ENCODE measurements at regions not wholly inside any gene's neighbourhood (a gene's known extent, or its start where the extent isn't known, plus 50 kb on each side); places are given as distances from the start of the nearest gene placed in this dataset.

- no peak for DNase-seq
Observed at GRCh38 chr11:91742155-91742554, 482.5 kb upstream of the FAT3 start.

DNA sequence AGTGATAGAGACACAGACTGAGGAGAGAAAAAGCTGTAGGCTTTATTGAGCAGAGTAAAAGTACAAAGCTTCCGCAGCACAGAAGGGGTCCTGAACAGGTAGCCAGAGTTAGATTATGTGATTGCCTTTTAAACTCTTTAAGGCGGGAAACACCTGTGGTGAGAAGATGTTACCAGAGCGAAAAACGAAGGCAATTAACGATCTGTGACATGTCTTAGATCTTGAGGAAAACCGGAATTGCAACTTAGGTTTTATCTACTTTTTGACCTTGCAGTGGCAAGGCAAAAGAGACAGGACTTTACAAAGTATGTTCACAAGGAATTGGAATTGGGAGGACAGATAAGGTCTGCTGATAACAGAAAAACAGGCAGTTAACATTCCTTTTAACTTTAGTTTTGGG lies 493.6 kb upstream of the FAT3 start:
- DNase-seq, result no peak

GRCh38 chr11:91730620-91731019 lies 494.0 kb upstream of the FAT3 start:
- DNase-seq, result no peak

GRCh38 chr11:91730057-91730456 lies 494.6 kb upstream of the FAT3 start:
- DNase-seq, result no peak

DNA sequence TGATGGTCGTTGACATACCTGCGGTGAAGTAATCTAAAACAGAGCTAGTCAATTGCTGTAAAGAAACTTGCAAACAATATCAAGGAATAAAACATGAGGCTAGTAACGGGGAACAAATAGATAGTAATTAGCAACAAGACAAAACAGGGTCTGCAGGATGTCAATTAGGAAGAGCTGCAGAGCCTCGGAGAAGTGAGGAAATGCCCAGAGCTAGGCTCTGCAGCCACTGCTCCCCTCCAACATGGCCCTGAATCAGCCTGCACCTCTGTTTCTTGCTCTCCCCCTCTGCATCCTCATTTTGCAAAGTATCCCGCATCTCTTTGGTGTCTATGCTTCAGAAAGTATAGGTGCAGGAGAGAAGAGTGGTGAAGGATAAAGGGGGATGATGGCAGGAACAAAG lies 507.4 kb upstream of the FAT3 start:
- no peak for DNase-seq

DNA sequence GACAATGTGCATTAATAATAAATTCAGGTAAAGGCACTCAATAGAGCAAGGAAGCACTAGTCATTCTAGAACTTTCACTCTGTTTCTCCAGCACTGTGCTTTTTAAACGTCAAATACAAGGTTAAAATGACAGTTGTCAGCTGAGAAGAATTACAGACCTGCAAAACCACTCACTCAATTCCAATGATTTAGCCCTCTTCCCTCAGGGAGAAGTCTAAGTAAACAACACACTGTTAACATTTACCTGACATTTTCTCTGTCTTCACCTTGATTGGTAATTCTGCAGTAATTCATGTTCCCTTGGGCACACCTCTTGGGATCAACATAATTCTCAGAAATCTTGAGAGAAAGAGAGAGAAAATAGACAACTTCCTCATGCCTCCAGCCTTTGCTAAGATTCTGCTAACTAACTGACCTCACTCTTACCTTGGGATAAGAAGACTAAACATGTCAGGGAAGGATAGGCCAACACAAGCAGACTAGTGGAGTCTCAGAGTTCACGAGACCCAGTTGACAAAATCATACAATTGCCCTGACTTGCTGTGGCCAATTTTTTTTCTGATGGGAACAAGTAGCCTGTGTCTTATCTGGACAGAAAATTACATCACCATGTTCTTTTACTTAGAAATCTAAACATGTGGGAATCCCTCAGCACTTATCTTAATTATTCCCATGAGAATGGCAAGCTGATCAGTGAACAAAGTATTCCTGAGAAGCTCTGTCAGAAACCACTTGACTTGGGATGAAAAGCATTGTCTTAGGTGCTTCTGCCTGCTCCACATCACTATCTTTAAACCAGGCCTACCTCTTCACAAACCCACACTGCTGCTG lies 516.8 kb upstream of the FAT3 start:
- DNase-seq, result no peak

DNA sequence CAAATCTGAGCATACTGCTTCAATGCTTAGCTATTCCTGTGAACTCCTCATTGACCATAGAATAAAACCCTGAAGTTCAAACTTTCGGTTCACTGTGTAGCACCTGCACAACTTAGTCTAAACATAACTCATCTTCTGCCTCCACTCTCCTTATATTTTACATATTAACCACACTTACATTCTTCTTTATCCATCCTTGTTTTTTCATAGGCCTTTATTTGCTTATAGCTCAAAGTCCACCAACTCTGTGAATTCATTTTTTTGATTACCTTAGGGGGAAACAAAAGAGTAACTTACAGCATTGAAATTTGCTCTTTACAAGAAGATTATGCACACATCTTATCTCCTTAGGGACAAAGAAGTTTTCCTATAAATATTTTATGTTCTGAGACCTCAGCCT lies 521.6 kb upstream of the FAT3 start:
- no peak for DNase-seq

DNA sequence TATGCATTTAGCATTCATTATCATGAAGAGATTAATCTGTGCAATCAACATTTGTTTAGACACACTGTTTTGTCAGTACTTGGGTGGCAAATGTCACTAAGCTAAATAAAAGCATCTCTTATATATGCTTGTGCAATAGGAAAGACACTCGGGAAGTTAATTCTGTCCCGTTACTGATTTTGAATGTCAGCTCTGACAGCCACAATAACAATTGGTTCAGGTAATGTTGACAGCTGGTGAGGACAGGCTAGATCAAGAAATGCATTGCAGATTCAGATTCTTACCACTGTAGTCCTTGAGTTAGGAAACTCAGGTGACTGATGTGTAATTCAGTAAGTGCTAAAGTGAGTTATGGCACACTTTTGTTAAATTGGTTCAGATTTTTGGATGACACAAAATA lies 523.8 kb upstream of the FAT3 start:
- DNase-seq, result no peak

GRCh38 chr11:91698845-91699244 lies 525.8 kb upstream of the FAT3 start:
- DNase-seq, result no peak

GRCh38 chr11:91694331-91694730 lies 530.3 kb upstream of the FAT3 start:
- no peak for DNase-seq

DNA sequence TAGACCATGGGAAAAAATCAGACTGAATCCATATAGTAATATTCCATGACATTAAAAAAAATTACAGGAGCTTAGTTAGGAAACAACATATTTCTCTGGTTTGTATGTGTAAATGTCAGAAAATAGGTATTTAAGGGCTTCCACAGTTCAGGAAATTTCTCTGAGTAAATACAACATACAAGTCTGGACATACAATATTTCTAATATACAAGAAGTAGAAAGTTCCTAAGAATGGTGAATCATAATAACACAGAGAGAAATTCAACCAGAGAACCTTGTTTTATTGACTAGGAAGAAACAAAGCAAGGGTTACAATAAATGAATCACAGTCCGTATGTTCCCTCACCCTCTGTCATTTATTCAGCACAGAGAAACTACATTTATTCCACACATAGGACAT lies 532.7 kb upstream of the FAT3 start:
- no peak for DNase-seq

- no peak for DNase-seq
Observed at GRCh38 chr11:91688672-91689071, 535.9 kb upstream of the FAT3 start.

DNA sequence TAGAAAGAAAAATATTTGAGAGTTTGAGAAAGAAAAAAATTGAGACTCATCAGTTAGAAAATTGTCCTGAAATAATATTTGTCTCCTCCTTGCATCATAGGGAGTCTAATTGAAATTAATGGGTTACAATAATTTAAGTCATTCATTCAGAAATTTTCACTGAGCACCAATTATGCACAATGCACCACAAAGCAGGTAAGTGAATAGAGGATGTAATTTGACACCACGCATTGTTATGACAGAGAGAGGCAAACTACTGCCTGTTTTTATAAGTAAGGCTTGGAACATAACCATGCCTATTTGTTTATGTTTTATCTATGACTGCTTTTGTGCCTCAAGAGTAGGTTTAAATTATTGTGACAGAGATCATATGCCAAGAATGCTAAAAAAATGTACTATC lies 537.9 kb upstream of the FAT3 start:
- DNase-seq, result no peak

DNA sequence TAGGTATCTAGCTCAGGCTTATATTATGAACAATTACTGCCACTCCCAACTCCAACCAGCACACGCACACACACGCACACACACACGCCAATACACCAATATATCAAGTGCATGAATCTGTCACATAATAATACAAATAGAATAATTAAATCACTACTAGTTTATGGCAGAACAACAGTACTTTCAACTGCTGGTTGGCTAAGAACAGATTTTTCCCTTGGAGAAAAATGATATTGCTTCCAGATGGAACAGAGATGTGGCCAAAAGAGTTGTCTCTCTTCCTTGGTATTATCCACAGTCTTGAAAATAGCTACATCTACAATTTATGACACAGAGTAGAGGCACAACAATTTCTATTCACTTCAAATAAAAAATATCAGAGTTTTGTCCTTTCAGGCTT lies 538.3 kb upstream of the FAT3 start:
- DNase-seq, result no peak

DNA sequence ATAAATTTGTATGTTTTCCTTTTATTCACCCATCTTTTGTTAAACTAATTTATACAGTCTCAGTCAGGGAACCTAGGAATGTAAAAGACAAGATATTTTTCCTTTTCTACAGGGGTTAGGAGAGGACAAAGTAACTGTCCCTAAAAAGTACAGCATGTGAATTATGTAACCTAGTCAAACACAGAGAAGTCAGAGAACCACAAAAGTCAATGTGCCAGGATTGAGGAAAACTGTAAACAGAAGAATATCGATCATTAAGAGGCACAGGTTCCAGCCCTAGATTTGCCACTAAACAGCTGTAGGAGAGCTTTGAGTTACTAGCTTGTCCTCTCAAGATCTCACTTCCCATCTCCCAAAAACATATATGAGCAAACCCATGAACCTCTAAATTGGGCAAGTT lies 550.9 kb upstream of the FAT3 start:
- DNase-seq, result no peak

DNA sequence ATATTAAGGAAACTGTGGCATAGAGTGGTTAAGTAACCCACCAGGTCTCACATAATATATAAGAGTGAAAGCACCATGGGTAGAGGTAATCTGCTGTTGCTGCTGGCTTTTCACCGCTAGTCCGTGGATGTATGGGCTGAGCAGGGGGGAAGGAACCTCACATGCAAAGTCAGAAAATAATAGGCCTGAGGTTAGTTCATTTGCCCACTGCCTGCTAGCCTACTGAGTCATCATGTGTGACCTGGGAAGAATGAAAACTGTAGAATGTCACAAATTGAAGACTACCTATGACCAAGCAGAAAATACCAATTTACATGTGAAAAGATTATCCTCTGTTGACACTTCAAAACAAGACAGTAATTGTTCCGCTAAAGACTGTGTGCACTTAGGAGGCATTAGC lies 560.1 kb upstream of the FAT3 start:
- no peak for DNase-seq

- DNase-seq, result no peak
Observed at GRCh38 chr11:91660036-91660435, 564.6 kb upstream of the FAT3 start.

GRCh38 chr11:91654686-91655085 lies 569.9 kb upstream of the FAT3 start:
- DNase-seq, result no peak

- DNase-seq, result no peak
Observed at GRCh38 chr11:91653079-91653754, 571.4 kb upstream of the FAT3 start.

DNA sequence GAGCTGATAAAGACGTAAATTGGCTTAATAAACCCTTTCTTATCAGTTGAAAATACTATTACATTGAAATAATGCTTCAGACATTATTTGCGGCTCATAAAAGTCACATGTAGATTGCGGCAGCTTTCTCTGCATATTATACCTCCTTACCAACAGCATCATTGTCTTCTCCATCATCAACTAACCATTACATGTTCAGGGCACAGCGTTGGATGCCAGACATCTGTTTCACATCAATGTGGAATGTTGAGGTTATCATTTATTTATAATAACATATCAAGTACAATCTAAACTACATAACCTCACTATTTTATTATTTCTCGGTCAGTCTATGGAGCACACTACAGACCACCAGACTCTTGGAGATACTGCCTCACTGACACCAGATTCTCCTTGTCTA lies 573.8 kb upstream of the FAT3 start:
- no peak for DNase-seq

DNA sequence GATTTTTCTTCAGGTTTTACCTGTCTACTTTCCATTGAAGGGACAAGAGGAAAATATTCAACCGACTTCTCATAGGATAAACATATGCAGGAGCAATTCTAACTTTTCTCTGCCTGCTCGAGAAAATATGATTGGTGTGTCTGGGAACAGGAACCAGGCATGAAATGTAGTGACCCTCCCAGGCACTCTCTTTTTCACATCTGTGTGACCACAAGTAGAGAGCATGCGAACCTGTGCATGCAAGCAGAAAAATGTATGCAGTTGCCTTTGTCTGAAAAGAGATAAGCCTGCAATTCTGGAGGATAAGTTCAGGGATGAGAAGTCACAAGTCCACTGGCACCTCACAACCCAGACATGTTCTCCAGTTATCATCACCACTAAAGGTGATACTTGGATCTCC lies 583.5 kb upstream of the FAT3 start:
- no peak for DNase-seq

GRCh38 chr11:91639359-91639758 lies 585.3 kb upstream of the FAT3 start:
- no peak for DNase-seq

- DNase-seq, result no peak
Observed at GRCh38 chr11:91630916-91631673, 593.5 kb upstream of the FAT3 start.

- DNase-seq, result no peak
Observed at GRCh38 chr11:91625495-91625894, 599.1 kb upstream of the FAT3 start.

Measured in midbrain (tissue), 1 donor.